IMR-90 (cell line): ENCODE measurements at regions not wholly inside any gene's neighbourhood (a gene's known extent, or its start where the extent isn't known, plus 50 kb on each side); places are given as distances from the start of the nearest gene placed in this dataset.

ENCODE experiments used
- ATAC-seq: fragments of 200-7000 bp; cut with Tn5 transposase; 2 replicates; pipeline ENCODE4 v1.9.1; 2020; ENCODE audit warnings: low read depth, mild to moderate bottlenecking, moderate library complexity
- BruUV-seq: library from RNA; stranded (reverse); fragments of 400-500 nt; replicated peaks from 2 replicates; lab custom pipeline; 2021; lab: Mats Ljungman, UMichigan
- CTCF ChIA-PET: fragments of 300-600 bp; formaldehyde crosslinking; extraction: SDS; loops from one replicate; lab custom pipeline; 2021; ENCODE audit warnings: antibody characterized with exemption; lab: Yijun Ruan, JAX
- POLR2A ChIA-PET: fragments of 300-600 bp; sonication (Branson Sonifier 250); formaldehyde crosslinking; loops from one replicate; lab custom pipeline; 2022; ENCODE audit warnings: antibody characterized with exemption; ENCODE audit not compliant: unreplicated experiment; lab: Charles Lee
- DNase-seq: peaks from one replicate; pipeline ENCODE4 v3.0.0; 2013
- H2AFZ ChIP-seq: replicated peaks from 2 replicates; pipeline ENCODE3; 2013; ENCODE audit warnings: low read length, mild to moderate bottlenecking; ENCODE audit not compliant: poor library complexity
- H2AK5ac ChIP-seq: 2 replicates; pipeline ENCODE4 v1.6.1; 2013; ENCODE audit warnings: low read depth, low read length, inconsistent platforms
- H2AK9ac ChIP-seq: replicated peaks from 2 replicates; pipeline ENCODE3; 2013; ENCODE audit warnings: mild to moderate bottlenecking, low read depth, low read length, moderate library complexity; ENCODE audit not compliant: poor library complexity
- H2BK120ac ChIP-seq: 2 replicates; pipeline ENCODE4 v1.6.1; 2013; ENCODE audit warnings: low read depth, low read length, inconsistent platforms
- H2BK15ac ChIP-seq: 3 replicates; pipeline ENCODE4 v1.6.1; 2013; ENCODE audit warnings: low read depth, low read length, inconsistent platforms
- H2BK20ac ChIP-seq: 2 replicates; pipeline ENCODE4 v1.6.1; 2013; ENCODE audit warnings: low read depth, mild to moderate bottlenecking, inconsistent platforms, low read length, moderate library complexity
- H2BK5ac ChIP-seq: 2 replicates; pipeline ENCODE4 v1.6.1; 2013; ENCODE audit warnings: mild to moderate bottlenecking, low read depth, low read length, inconsistent platforms; ENCODE audit not compliant: poor library complexity, severe bottlenecking
- H3K14ac ChIP-seq: replicated peaks from 2 replicates; pipeline ENCODE4 v1.6.1; 2013; ENCODE audit warnings: low read depth, low read length, inconsistent platforms
- H3K18ac ChIP-seq: 2 replicates; pipeline ENCODE4 v1.6.1; 2013; ENCODE audit warnings: low read depth, low read length, control low read depth
- H3K23ac ChIP-seq: 2 replicates; pipeline ENCODE4 v1.6.1; 2013; ENCODE audit warnings: low read depth, low read length, inconsistent platforms
- H3K27ac ChIP-seq: 2 replicates; pipeline ENCODE4 v1.5.1; 2013; ENCODE audit warnings: mild to moderate bottlenecking, control low read depth, low read length; ENCODE audit not compliant: insufficient read depth
- H3K27me3 ChIP-seq: 2 replicates; pipeline ENCODE4 v1.6.1; 2013; ENCODE audit warnings: low read length; ENCODE audit not compliant: control insufficient read depth, insufficient read depth
- H3K36me3 ChIP-seq: 2 replicates; pipeline ENCODE4 v1.6.1; 2013; ENCODE audit warnings: low read length, mixed read lengths; ENCODE audit not compliant: control insufficient read depth, insufficient read depth
- H3K4ac ChIP-seq: 2 replicates; pipeline ENCODE4 v1.6.1; 2013; ENCODE audit warnings: low read depth, low read length, inconsistent platforms
- H3K4me1 ChIP-seq: 2 replicates; pipeline ENCODE4 v1.6.1; 2013; ENCODE audit warnings: low read length, mixed read lengths; ENCODE audit not compliant: control insufficient read depth, insufficient read depth
- H3K4me2 ChIP-seq: 2 replicates; pipeline ENCODE4 v1.6.1; 2013; ENCODE audit warnings: low read depth, mild to moderate bottlenecking, control low read depth, low read length, moderate library complexity
- H3K4me3 ChIP-seq: 2 replicates; pipeline ENCODE4 v1.5.1; 2013; ENCODE audit warnings: low read depth, mild to moderate bottlenecking, control low read depth, low read length, moderate library complexity; ENCODE audit not compliant: insufficient read depth
- H3K56ac ChIP-seq: 2 replicates; pipeline ENCODE4 v1.6.1; 2013; ENCODE audit warnings: low read length, inconsistent platforms; ENCODE audit not compliant: insufficient read depth; ENCODE audit errors: extremely low read depth
- H3K79me1 ChIP-seq, 2 experiments: 2 replicates each; pipeline ENCODE4 v1.6.1; 2013; ENCODE audit warnings: low read length in 2 of 2, inconsistent platforms in 1 of 2, low read depth in 1 of 2
- H3K9ac ChIP-seq: 2 replicates; pipeline ENCODE4 v1.6.1; 2013; ENCODE audit warnings: low read depth, low read length, control low read depth
- H3K9me1 ChIP-seq: 2 replicates; pipeline ENCODE4 v1.6.1; 2013; ENCODE audit warnings: low read length, inconsistent platforms; ENCODE audit not compliant: insufficient read depth
- H3K9me3 ChIP-seq: 2 replicates; pipeline ENCODE4 v1.6.1; 2013; ENCODE audit warnings: low read length; ENCODE audit not compliant: control insufficient read depth, insufficient read depth
- H4K20me1 ChIP-seq: 2 replicates; pipeline ENCODE4 v1.6.1; 2013; ENCODE audit warnings: low read length, inconsistent platforms; ENCODE audit not compliant: insufficient read depth
- H4K5ac ChIP-seq: 2 replicates; pipeline ENCODE4 v1.6.1; 2013; ENCODE audit warnings: mild to moderate bottlenecking, low read depth, low read length, control low read depth
- H4K8ac ChIP-seq, 2 experiments: 2 replicates each; pipeline ENCODE4 v1.6.1; 2013; ENCODE audit warnings: low read depth in 2 of 2, low read length in 2 of 2, control low read depth in 1 of 2, inconsistent platforms in 1 of 2
- H4K91ac ChIP-seq: 2 replicates; pipeline ENCODE4 v1.6.1; 2013; ENCODE audit warnings: low read depth, low read length, inconsistent platforms; ENCODE audit not compliant: insufficient read depth
- BHLHE40 ChIP-seq: fragments of 150-350 bp; IDR thresholded peaks from 2 replicates; pipeline ENCODE4 v1.6.1; 2016; ENCODE audit warnings: mild to moderate bottlenecking, low read depth, low read length
- CEBPB ChIP-seq: IDR thresholded peaks from 2 replicates; pipeline ENCODE4 v1.6.1; 2012; ENCODE audit warnings: low read depth, low read length, improper control_type of control experiment
- CHD1 ChIP-seq: IDR thresholded peaks from 2 replicates; pipeline ENCODE4 v1.6.1; 2012; ENCODE audit warnings: low read depth, low read length, improper control_type of control experiment
- ELK1 ChIP-seq: fragments of 150-350 bp; IDR thresholded peaks from 2 replicates; pipeline ENCODE4 v1.6.1; 2016; ENCODE audit warnings: low read depth, mild to moderate bottlenecking, low read length, moderate library complexity, borderline replicate concordance
- FOS ChIP-seq: fragments of 150-350 bp; IDR thresholded peaks from 2 replicates; pipeline ENCODE4 v1.6.1; 2016; ENCODE audit warnings: low read depth, low read length
- MAFK ChIP-seq: IDR thresholded peaks from 2 replicates; pipeline ENCODE4 v1.6.1; 2012; ENCODE audit warnings: low read depth, low read length, improper control_type of control experiment
- MAZ ChIP-seq: IDR thresholded peaks from 2 replicates; pipeline ENCODE4 v1.6.1; 2012; ENCODE audit warnings: low read depth, mild to moderate bottlenecking, low read length, improper control_type of control experiment, moderate library complexity, borderline replicate concordance
- MXI1 ChIP-seq: IDR thresholded peaks from 2 replicates; pipeline ENCODE4 v1.6.1; 2012; ENCODE audit warnings: low read depth, mild to moderate bottlenecking, low read length, moderate library complexity, borderline replicate concordance
- NFE2L2 ChIP-seq: fragments of 150-350 bp; IDR thresholded peaks from 2 replicates; pipeline ENCODE4 v1.6.1; 2016; ENCODE audit warnings: low read depth, mild to moderate bottlenecking, low read length
- POLR2A ChIP-seq: IDR thresholded peaks from 2 replicates; pipeline ENCODE4 v1.6.1; 2012; ENCODE audit warnings: mild to moderate bottlenecking, low read depth, low read length
- RAD21 ChIP-seq: IDR thresholded peaks from 2 replicates; pipeline ENCODE4 v1.6.1; 2012; ENCODE audit warnings: low read length, improper control_type of control experiment
- RCOR1 ChIP-seq: IDR thresholded peaks from 2 replicates; pipeline ENCODE4 v1.6.1; 2012; ENCODE audit warnings: mild to moderate bottlenecking, low read length, improper control_type of control experiment; ENCODE audit not compliant: insufficient replicate concordance
- RFX5 ChIP-seq: IDR thresholded peaks from 2 replicates; pipeline ENCODE4 v1.8.0; 2012; ENCODE audit warnings: low read depth, mild to moderate bottlenecking, low read length, moderate library complexity
- SMC3 ChIP-seq: fragments of 150-350 bp; IDR thresholded peaks from 2 replicates; pipeline ENCODE4 v1.6.1; 2016; ENCODE audit warnings: low read depth, mild to moderate bottlenecking, antibody characterized with exemption, low read length, moderate library complexity
- WGBS, 2 experiments: methylation state at CpG; one replicate each; pipeline versions ENCODE4 v1.1.5 to v1.1.7; 2013; ENCODE audit warnings: missing lambda C conversion rate in 2 of 2; ENCODE audit not compliant: insufficient read length in 1 of 2; ENCODE audit errors: extremely low coverage in 2 of 2; 5-methylcytosine and 5-hydroxymethylcytosine counted together
- dilution Hi-C: fragments of 300-500 bp; cut with HindIII; formaldehyde crosslinking; loops from one replicate; pipeline ENCODE4 v1.14.3; 2018; ENCODE audit warnings: low sequenced_read_pairs; ENCODE audit not compliant: unreplicated experiment
- in situ Hi-C: fragments of 300-500 bp; cut with MboI; formaldehyde crosslinking; loops from 3 replicates; pipeline ENCODE4 v1.14.3; 2019; ENCODE audit warnings: low sequenced_read_pairs, inconsistent platforms, mixed read lengths
- intact Hi-C: fragments of 100-400 bp; cut with micrococcal nuclease; formaldehyde crosslinking; loops from 2 replicates; pipeline ENCODE4 v1.10.0; 2022
- TF ChIP-seq, protein P1 (sequence below): conservative IDR thresholded peaks from 2 replicates; pipeline ENCODE4 v1.5.1; 2012; ENCODE audit warnings: mild to moderate bottlenecking, low read depth, low read length, improper control_type of control experiment
- TF ChIP-seq, protein P2 (sequence below): fragments of 150-350 bp; IDR thresholded peaks from 2 replicates; pipeline ENCODE4 v1.6.1; 2017; ENCODE audit warnings: mild to moderate bottlenecking, antibody characterized with exemption, low read length, low read depth

GRCh38 chr6:15143086-15143485 lies 102.8 kb upstream of the JARID2 start:
- Histone ChIP-seq H3K4ac (no peak overlapping the region), H3K36me3 (no peaks in the 10 kb centered on the region), H2BK15ac (no peak overlapping the region), H3K23ac (no peak overlapping the region), H3K9ac (no peak overlapping the region), H3K79me1 (no peaks in the 10 kb centered on the region), H3K27ac (no peak overlapping the region), H2AK9ac (no peak overlapping the region), H2AK5ac (no peak overlapping the region), H4K5ac (no peak overlapping the region), H3K27me3 (peaks cover 1% of the 10 kb centered on the region), H4K8ac (no peak overlapping the region), H3K9me1 (no peaks in the 10 kb centered on the region), H3K56ac (no peak overlapping the region), H3K4me2 (no peak overlapping the region; the same call in 1 of the 2 replicates), H4K20me1 (no peaks in the 10 kb centered on the region), H3K4me3 (no peak overlapping the region), H2BK20ac (no peak overlapping the region), H3K18ac (no peak overlapping the region), H2BK5ac (no peak overlapping the region), H2AFZ (no peak overlapping the region), H4K91ac (no peak overlapping the region), H3K14ac (no peak overlapping the region), H3K9me3 (no peaks in the 10 kb centered on the region), H3K4me1 (peaks cover 7% of the 10 kb centered on the region), H2BK120ac (no peak overlapping the region)
- ATAC-seq (no peak), DNase-seq (no peak)
- in situ Hi-C loops: no loop called here
- WGBS, 2 experiments: no CpG with 5 or more reads among the region's 3 CpGs
- dilution Hi-C loops: no loop called here
- ChIA-PET POLR2A (no interaction called here), CTCF (no interaction called here)
- no TSS peak for BruUV-seq
- TF ChIP-seq RCOR1: no peak
- TF ChIP-seq, protein P1, sequence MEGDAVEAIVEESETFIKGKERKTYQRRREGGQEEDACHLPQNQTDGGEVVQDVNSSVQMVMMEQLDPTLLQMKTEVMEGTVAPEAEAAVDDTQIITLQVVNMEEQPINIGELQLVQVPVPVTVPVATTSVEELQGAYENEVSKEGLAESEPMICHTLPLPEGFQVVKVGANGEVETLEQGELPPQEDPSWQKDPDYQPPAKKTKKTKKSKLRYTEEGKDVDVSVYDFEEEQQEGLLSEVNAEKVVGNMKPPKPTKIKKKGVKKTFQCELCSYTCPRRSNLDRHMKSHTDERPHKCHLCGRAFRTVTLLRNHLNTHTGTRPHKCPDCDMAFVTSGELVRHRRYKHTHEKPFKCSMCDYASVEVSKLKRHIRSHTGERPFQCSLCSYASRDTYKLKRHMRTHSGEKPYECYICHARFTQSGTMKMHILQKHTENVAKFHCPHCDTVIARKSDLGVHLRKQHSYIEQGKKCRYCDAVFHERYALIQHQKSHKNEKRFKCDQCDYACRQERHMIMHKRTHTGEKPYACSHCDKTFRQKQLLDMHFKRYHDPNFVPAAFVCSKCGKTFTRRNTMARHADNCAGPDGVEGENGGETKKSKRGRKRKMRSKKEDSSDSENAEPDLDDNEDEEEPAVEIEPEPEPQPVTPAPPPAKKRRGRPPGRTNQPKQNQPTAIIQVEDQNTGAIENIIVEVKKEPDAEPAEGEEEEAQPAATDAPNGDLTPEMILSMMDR: no peak
- TF ChIP-seq RAD21: no peak
- no peak for TF ChIP-seq MXI1
- no peak for TF ChIP-seq ELK1
- TF ChIP-seq CHD1: no peak
- TF ChIP-seq BHLHE40: no peak
- no peak for TF ChIP-seq POLR2A
- TF ChIP-seq, protein P2, sequence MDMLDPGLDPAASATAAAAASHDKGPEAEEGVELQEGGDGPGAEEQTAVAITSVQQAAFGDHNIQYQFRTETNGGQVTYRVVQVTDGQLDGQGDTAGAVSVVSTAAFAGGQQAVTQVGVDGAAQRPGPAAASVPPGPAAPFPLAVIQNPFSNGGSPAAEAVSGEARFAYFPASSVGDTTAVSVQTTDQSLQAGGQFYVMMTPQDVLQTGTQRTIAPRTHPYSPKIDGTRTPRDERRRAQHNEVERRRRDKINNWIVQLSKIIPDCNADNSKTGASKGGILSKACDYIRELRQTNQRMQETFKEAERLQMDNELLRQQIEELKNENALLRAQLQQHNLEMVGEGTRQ: no peak
- no peak for TF ChIP-seq NFE2L2
- TF ChIP-seq MAFK: no peak
- no peak for TF ChIP-seq SMC3
- no peak for TF ChIP-seq CEBPB
- no peak for TF ChIP-seq FOS
- no peak for TF ChIP-seq MAZ
- no peak for TF ChIP-seq RFX5
- intact Hi-C loops: no loop called here
